HUES64 (cell line): ENCODE measurements at regions not wholly inside any gene's neighbourhood (a gene's known extent, or its start where the extent isn't known, plus 50 kb on each side); places are given as distances from the start of the nearest gene placed in this dataset.

ENCODE experiments used
- H3K27ac ChIP-seq: 2 replicates; pipeline ENCODE4 v1.7.0; 2013; ENCODE audit warnings: low read depth, low read length, inconsistent platforms
- H3K27me3 ChIP-seq: 2 replicates; pipeline ENCODE4 v1.6.1; 2013; ENCODE audit warnings: mild to moderate bottlenecking, low read length; ENCODE audit not compliant: insufficient read depth
- H3K36me3 ChIP-seq: 2 replicates; pipeline ENCODE4 v1.6.1; 2013; ENCODE audit warnings: mild to moderate bottlenecking, low read length; ENCODE audit not compliant: insufficient read depth
- H3K4me1 ChIP-seq: 2 replicates; pipeline ENCODE4 v1.6.1; 2013; ENCODE audit warnings: mild to moderate bottlenecking, low read length, moderate library complexity; ENCODE audit not compliant: insufficient read depth
- H3K4me3 ChIP-seq: 2 replicates; pipeline ENCODE4 v1.5.1; 2013; ENCODE audit warnings: mild to moderate bottlenecking, low read length, moderate library complexity
- H3K9ac ChIP-seq: 2 replicates; pipeline ENCODE4 v1.6.1; 2013; ENCODE audit warnings: mild to moderate bottlenecking, low read depth, low read length
- H3K9me3 ChIP-seq: 2 replicates; pipeline ENCODE4 v1.6.1; 2013; ENCODE audit warnings: low read depth, low read length; ENCODE audit not compliant: insufficient read depth
- WGBS: fragments of 150-250, 120-280 bp; methylation state at CpG from one replicate; pipeline ENCODE4 v1.1.7; 2013; ENCODE audit warnings: missing lambda C conversion rate; 5-methylcytosine and 5-hydroxymethylcytosine counted together

DNA sequence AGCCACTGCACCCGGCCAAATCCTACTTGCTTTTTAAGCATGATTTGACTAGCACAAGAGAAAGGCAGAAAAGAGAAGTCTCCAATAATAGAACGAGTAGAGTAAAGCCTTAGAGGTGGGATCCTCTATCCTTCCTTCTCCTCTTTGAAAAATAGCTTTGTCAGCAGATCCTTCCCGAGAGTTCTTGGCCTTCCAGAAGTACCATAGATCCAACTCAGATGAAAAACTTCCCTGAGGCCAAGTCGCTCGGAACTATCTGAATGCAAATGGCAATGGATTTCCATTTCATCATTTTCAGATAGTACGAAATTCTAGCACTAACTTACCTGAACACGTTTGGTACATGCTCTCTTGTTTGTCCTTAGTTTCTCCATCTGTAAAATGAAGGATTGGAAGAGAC, 52.0 kb upstream of the SLIT3 start:
- Histone ChIP-seq H3K4me1 (peaks cover 5% of the 10 kb centered on the region; the same call in 1 of the 2 replicates), H3K36me3 (no peaks in the 10 kb centered on the region), H3K9me3 (no peaks in the 10 kb centered on the region), H3K27me3 (no peaks in the 10 kb centered on the region), H3K27ac (no peak overlapping the region), H3K4me3 (no peak overlapping the region), H3K9ac (no peak overlapping the region)
- 93% methylated on average over 7 of the region's 7 CpGs for WGBS

DNA sequence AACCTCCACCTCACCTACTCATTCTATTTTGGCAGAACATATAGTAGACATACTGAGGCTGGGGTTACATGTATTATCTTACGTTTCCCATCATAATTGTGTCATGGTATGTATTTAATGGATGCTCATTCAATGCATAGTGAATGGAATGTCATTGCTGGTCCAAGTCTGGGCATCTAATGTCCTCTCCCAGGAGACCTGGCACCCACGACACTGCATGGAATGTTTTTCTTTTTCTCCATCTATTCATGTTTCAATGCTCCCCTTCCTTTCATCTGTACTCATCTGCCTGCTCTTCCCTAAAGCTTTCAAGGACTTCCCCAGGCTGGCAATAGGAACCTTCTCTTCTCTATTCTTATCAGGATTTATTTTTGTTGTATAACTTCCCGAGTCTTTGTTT, 50.8 kb upstream of the SLIT3 start:
- no peak overlapping the region for H3K27ac ChIP-seq
- H3K36me3 ChIP-seq: no peaks in the 10 kb centered on the region
- peaks cover 5% of the 10 kb centered on the region; the same call in 1 of the 2 replicates for H3K4me1 ChIP-seq
- WGBS: 97% methylated on average over 2 of the region's 3 CpGs
- H3K4me3 ChIP-seq: no peak overlapping the region
- H3K9me3 ChIP-seq: no peaks in the 10 kb centered on the region
- H3K27me3 ChIP-seq: no peaks in the 10 kb centered on the region
- no peak overlapping the region for H3K9ac ChIP-seq

DNA sequence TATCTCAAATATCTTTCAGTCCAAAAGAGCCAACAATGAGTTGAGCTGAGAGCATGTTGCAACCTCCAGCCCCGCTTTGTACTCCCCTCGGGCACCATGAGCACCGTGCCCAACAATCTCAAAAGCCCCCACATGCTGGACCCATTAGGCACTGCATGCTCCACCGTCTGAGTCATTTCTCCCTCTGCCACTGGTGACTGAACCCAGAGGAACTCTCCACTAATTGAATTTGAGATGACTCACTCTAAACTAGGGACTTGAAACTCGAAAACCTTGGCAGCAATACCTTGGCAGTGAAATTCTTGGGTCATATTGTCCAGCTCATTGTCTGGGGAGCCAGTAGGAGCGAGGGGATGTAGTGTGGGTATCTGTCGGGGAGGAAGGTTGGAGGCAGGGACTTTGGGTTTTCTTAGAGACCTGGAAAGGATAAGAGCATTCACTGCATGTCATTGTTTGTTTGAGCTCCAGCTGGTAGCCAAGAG, 49.9 kb upstream of the SLIT3 start:
- peaks cover 5% of the 10 kb centered on the region; the same call in 1 of the 2 replicates for H3K4me1 ChIP-seq
- H3K9ac ChIP-seq: no peak overlapping the region
- no peaks in the 10 kb centered on the region for H3K9me3 ChIP-seq
- H3K27me3 ChIP-seq: no peaks in the 10 kb centered on the region
- H3K27ac ChIP-seq: no peak overlapping the region
- no peaks in the 10 kb centered on the region for H3K36me3 ChIP-seq
- WGBS: 62% methylated on average over 7 of the region's 7 CpGs
- H3K4me3 ChIP-seq: no peak overlapping the region
